H1 (cell line): ENCODE measurements at regions not wholly inside any gene's neighbourhood (a gene's known extent, or its start where the extent isn't known, plus 50 kb on each side); places are given as distances from the start of the nearest gene placed in this dataset.

Source experiments
- CTCF ChIA-PET: fragments of 300-600 bp; sonication (Branson Sonifier 250); formaldehyde crosslinking; loops from one replicate; lab custom pipeline; 2021; ENCODE audit not compliant: partially characterized antibody; lab: Charles Lee
- POLR2A ChIA-PET: fragments of 300-600 bp; sonication (Branson Sonifier 250); formaldehyde crosslinking; loops from one replicate; lab custom pipeline; 2021; ENCODE audit warnings: inconsistent platforms; ENCODE audit not compliant: partially characterized antibody; lab: Charles Lee
- DNase-seq, 2 experiments: peaks; one replicate each; pipeline versions ENCODE4 v3.0.0 to v3.0.0-alpha.2; 2010 to 2022; ENCODE audit warnings: low spot score in 2 of 2, low read depth in 1 of 2, mixed read lengths in 1 of 2
- FAIRE-seq: peaks from 2 replicates; lab custom pipeline; 2011; peaks lifted over from hg19 to GRCh38; lab: Jason Lieb, UNC
- H2AFZ ChIP-seq: 2 replicates; pipeline ENCODE4 v1.8.1; 2012; ENCODE audit warnings: low read length, inconsistent platforms
- H2AK5ac ChIP-seq: 2 replicates; pipeline ENCODE4 v1.6.1; 2013; ENCODE audit warnings: low read depth, low read length
- H2BK120ac ChIP-seq: replicated peaks from 2 replicates; pipeline ENCODE3; 2013; ENCODE audit warnings: low read depth, low read length, inconsistent platforms
- H2BK12ac ChIP-seq: 2 replicates; pipeline ENCODE4 v1.6.1; 2013; ENCODE audit warnings: low read depth, low read length
- H2BK15ac ChIP-seq: 2 replicates; pipeline ENCODE4 v1.6.1; 2013; ENCODE audit warnings: low read length
- H2BK20ac ChIP-seq: 2 replicates; pipeline ENCODE4 v1.6.1; 2013; ENCODE audit warnings: low read length
- H2BK5ac ChIP-seq: 2 replicates; pipeline ENCODE4 v1.6.1; 2013; ENCODE audit warnings: low read depth, low read length
- H3K14ac ChIP-seq: 2 replicates; pipeline ENCODE4 v1.6.1; 2013; ENCODE audit warnings: inconsistent platforms; ENCODE audit not compliant: insufficient read length
- H3K18ac ChIP-seq: 2 replicates; pipeline ENCODE4 v1.6.1; 2013; ENCODE audit warnings: low read length; ENCODE audit errors: extremely low read depth
- H3K23ac ChIP-seq: 2 replicates; pipeline ENCODE4 v1.6.1; 2013; ENCODE audit warnings: inconsistent platforms; ENCODE audit not compliant: insufficient read length
- H3K23me2 ChIP-seq: 2 replicates; pipeline ENCODE4 v1.6.1; 2013; ENCODE audit warnings: low read depth, low read length
- H3K27ac ChIP-seq: 2 replicates; pipeline ENCODE4 v1.6.1; 2011; ENCODE audit warnings: low read depth, low read length, inconsistent platforms
- H3K27me3 ChIP-seq, 4 experiments: replicated peaks in 1 of 4; 1 replicate in 1 of 4; 2 replicates in 3 of 4; pipeline versions ENCODE4 v1.6.1 to v1.8.1; 2011 to 2013; ENCODE audit warnings: low read length in 3 of 4, mild to moderate bottlenecking in 3 of 4, inconsistent platforms in 2 of 4, mixed read lengths in 2 of 4, moderate library complexity in 1 of 4; ENCODE audit not compliant: control insufficient read depth in 3 of 4, insufficient read depth in 3 of 4; ENCODE audit errors: extremely low read depth in 1 of 4
- H3K36me3 ChIP-seq, 4 experiments: 2 replicates each; pipeline versions ENCODE4 v1.6.1 to v1.8.1; 2011 to 2013; ENCODE audit warnings: mild to moderate bottlenecking in 4 of 4, low read length in 3 of 4, moderate library complexity in 2 of 4, control low read depth in 1 of 4, inconsistent platforms in 1 of 4; ENCODE audit not compliant: insufficient read depth in 4 of 4, control insufficient read depth in 2 of 4
- H3K4ac ChIP-seq: replicated peaks from 2 replicates; pipeline ENCODE3; 2013; ENCODE audit warnings: low read length, low read depth, mixed read lengths, inconsistent platforms; ENCODE audit not compliant: insufficient read length
- H3K4me1 ChIP-seq, 4 experiments: replicated peaks in 1 of 4; 1 replicate in 1 of 4; 2 replicates in 3 of 4; pipeline versions ENCODE4 v1.6.1 to v1.8.1; 2011 to 2013; ENCODE audit warnings: low read length in 3 of 4, inconsistent platforms in 2 of 4, mixed read lengths in 1 of 4; ENCODE audit not compliant: insufficient read depth in 4 of 4, control insufficient read depth in 3 of 4
- H3K4me2 ChIP-seq, 2 experiments: 2 replicates each; pipeline versions ENCODE4 v1.6.1 to v1.8.1; 2011 to 2013; ENCODE audit warnings: low read depth in 2 of 2, low read length in 2 of 2, control low read depth in 1 of 2, inconsistent platforms in 1 of 2, mild to moderate bottlenecking in 1 of 2; ENCODE audit not compliant: insufficient read depth in 1 of 2
- H3K4me3 ChIP-seq, 4 experiments: fragments of 200-600, 300-600 bp in 1 of 4; sonication (generic), shearing (Covaris generic), sonication (Bioruptor Twin) in 1 of 4; 2 replicates each; pipeline versions ENCODE4 v1.5.1 to v1.8.1; 2011 to 2016; ENCODE audit warnings: low read length in 4 of 4, low read depth in 3 of 4, control low read depth in 2 of 4, inconsistent platforms in 2 of 4, mild to moderate bottlenecking in 2 of 4, mixed read lengths in 1 of 4, moderate library complexity in 1 of 4; ENCODE audit not compliant: insufficient read depth in 2 of 4; ENCODE audit errors: extremely low read depth in 1 of 4
- H3K56ac ChIP-seq: replicated peaks from 2 replicates; pipeline ENCODE3; 2013; ENCODE audit warnings: low read depth, mild to moderate bottlenecking, mixed read lengths, low read length, inconsistent platforms; ENCODE audit not compliant: insufficient read length
- H3K79me1 ChIP-seq: 2 replicates; pipeline ENCODE4 v1.6.1; 2013; ENCODE audit warnings: low read depth, low read length, control low read depth
- H3K79me2 ChIP-seq, 2 experiments: 2 replicates each; pipeline versions ENCODE4 v1.6.1 to v1.8.1; 2012 to 2013; ENCODE audit warnings: low read length in 2 of 2, mild to moderate bottlenecking in 2 of 2, inconsistent platforms in 1 of 2; ENCODE audit not compliant: insufficient read depth in 2 of 2, control insufficient read depth in 1 of 2
- H3K9ac ChIP-seq, 4 experiments: replicated peaks in 1 of 4; 1 replicate in 1 of 4; 2 replicates in 3 of 4; pipeline versions ENCODE4 v1.6.1 to v1.8.1; 2011 to 2013; ENCODE audit warnings: low read depth in 3 of 4, low read length in 3 of 4, control low read depth in 2 of 4, mild to moderate bottlenecking in 2 of 4, moderate library complexity in 2 of 4, inconsistent platforms in 1 of 4; ENCODE audit errors: extremely low read depth in 1 of 4
- H3K9me3 ChIP-seq, 2 experiments: 2 replicates each; pipeline versions ENCODE4 v1.6.1 to v1.8.1; 2012 to 2013; ENCODE audit warnings: mild to moderate bottlenecking in 2 of 2, moderate library complexity in 2 of 2, control low read depth in 1 of 2, inconsistent platforms in 1 of 2, low read depth in 1 of 2, low read length in 1 of 2, mixed read lengths in 1 of 2; ENCODE audit not compliant: insufficient read depth in 2 of 2
- H4K20me1 ChIP-seq, 2 experiments: replicated peaks in 1 of 2; 2 replicates each; pipeline versions ENCODE3 to v1.8.1; 2011 to 2013; ENCODE audit warnings: inconsistent platforms in 2 of 2, low read length in 2 of 2, mild to moderate bottlenecking in 1 of 2; ENCODE audit not compliant: insufficient read depth in 2 of 2, control insufficient read depth in 1 of 2
- H4K5ac ChIP-seq: 2 replicates; pipeline ENCODE4 v1.6.1; 2013; ENCODE audit warnings: low read length, low read depth, mixed read lengths, inconsistent platforms; ENCODE audit not compliant: insufficient read length
- H4K8ac ChIP-seq: 2 replicates; pipeline ENCODE4 v1.8.0; 2013; ENCODE audit warnings: mild to moderate bottlenecking, moderate library complexity, low read length, inconsistent platforms; ENCODE audit not compliant: insufficient read depth; ENCODE audit errors: extremely low read depth
- H4K91ac ChIP-seq: replicated peaks from 2 replicates; pipeline ENCODE3; 2013; ENCODE audit warnings: low read length, mixed read lengths, inconsistent platforms; ENCODE audit not compliant: insufficient read length
- BCL11A ChIP-seq, 2 experiments: IDR thresholded peaks; one replicate each; pipeline ENCODE4 v1.6.1; 2011; ENCODE audit warnings: low read depth in 2 of 2, low read length in 2 of 2, mild to moderate bottlenecking in 2 of 2
- CTCF ChIP-seq, 3 experiments: IDR thresholded peaks; 1 replicate in 2 of 3; 2 replicates in 1 of 3; pipeline versions ENCODE4 v1.5.1 to v1.6.1; 2011; ENCODE audit warnings: low read length in 3 of 3, mild to moderate bottlenecking in 3 of 3, inconsistent platforms in 2 of 3, low read depth in 1 of 3, moderate library complexity in 1 of 3; ENCODE audit not compliant: insufficient read depth in 1 of 3; ENCODE audit errors: control extremely low read depth in 1 of 3
- GABPA ChIP-seq: IDR thresholded peaks from 2 replicates; pipeline ENCODE4 v1.6.1; 2011; ENCODE audit warnings: mild to moderate bottlenecking, low read length, moderate library complexity, borderline replicate concordance; ENCODE audit not compliant: insufficient read depth
- HDAC2 ChIP-seq, 2 experiments: fragments of 300-600 bp in 1 of 2; sonication (generic) in 1 of 2; IDR thresholded peaks; 2 replicates each; pipeline ENCODE4 v1.6.1; 2011 to 2012; ENCODE audit warnings: low read depth in 2 of 2, low read length in 2 of 2, mild to moderate bottlenecking in 2 of 2, moderate library complexity in 2 of 2, borderline replicate concordance in 1 of 2, inconsistent platforms in 1 of 2
- KDM4A ChIP-seq: IDR thresholded peaks from one replicate; pipeline ENCODE4 v1.7.1; 2012; ENCODE audit warnings: low read depth, mild to moderate bottlenecking, moderate library complexity, low read length, inconsistent platforms; ENCODE audit not compliant: severe bottlenecking
- NANOG ChIP-seq: IDR thresholded peaks from 2 replicates; pipeline ENCODE4 v1.6.1; 2011; ENCODE audit warnings: low read length, low read depth, mild to moderate bottlenecking, inconsistent platforms; ENCODE audit not compliant: insufficient read depth, poor library complexity, severe bottlenecking
- SUZ12 ChIP-seq: fragments of 200-600 bp; sonication (generic); IDR thresholded peaks from 2 replicates; pipeline ENCODE4 v1.6.1; 2012; ENCODE audit warnings: mild to moderate bottlenecking, inconsistent platforms, low read length, moderate library complexity, mixed read lengths
- WGBS, 2 experiments: shearing (Covaris generic) in 1 of 2; methylation state at CpG; one replicate each; pipeline versions ENCODE4 v1.1.6 to v1.1.7; 2013 to 2015; ENCODE audit warnings: low lambda C conversion rate in 2 of 2, mixed read lengths in 2 of 2, inconsistent platforms in 1 of 2, low coverage in 1 of 2, missing lambda C conversion rate in 1 of 2; ENCODE audit not compliant: insufficient replicate concordance in 2 of 2, insufficient coverage in 1 of 2, insufficient read length in 1 of 2; ENCODE audit errors: extremely low coverage in 1 of 2, missing lambda C conversion rate in 1 of 2; 5-methylcytosine and 5-hydroxymethylcytosine counted together

- Histone ChIP-seq H4K20me1 (no peaks in the 10 kb centered on the region), H3K23me2 (no peaks in the 10 kb centered on the region), H3K4me2 (no peak overlapping the region), H2BK12ac (no peak overlapping the region), H3K79me2 (no peaks in the 10 kb centered on the region), H3K4me1 (no peaks in the 10 kb centered on the region)
- FAIRE-seq, result no peak
- TF ChIP-seq SUZ12, result no peak
- TF ChIP-seq KDM4A, result no peak
- no peak for TF ChIP-seq BCL11A (IDR thresholded peaks at IDR 0.05; ENCODE audit: low read depth in 2 of 2, low read length in 2 of 2)
- TF ChIP-seq CTCF (IDR thresholded peaks at IDR 0.05; ENCODE audit: control extremely low read depth in 1 of 3, insufficient read depth in 1 of 3, low read depth in 1 of 3, low read length in 3 of 3), result no peak
- TF ChIP-seq HDAC2 (IDR thresholded peaks at IDR 0.05; ENCODE audit: borderline replicate concordance in 1 of 2, low read depth in 2 of 2, low read length in 2 of 2), result no peak
- no peak for TF ChIP-seq GABPA
- no peak for TF ChIP-seq NANOG
- TF ChIP-seq, all 59 proteins: peak for 0
- no peak overlapping the region for H3K23ac ChIP-seq
- H3K4me3 ChIP-seq, result no peak overlapping the region
- POLR2A ChIA-PET, result no interaction called here
- H2BK5ac ChIP-seq, result no peak overlapping the region
- DNase-seq, result no peak
- H2BK20ac ChIP-seq, result no peak overlapping the region
- H3K4ac ChIP-seq, result no peak overlapping the region
- no peak overlapping the region for H2BK120ac ChIP-seq
- H3K14ac ChIP-seq, result no peak overlapping the region
- H4K5ac ChIP-seq, result no peak overlapping the region
- no peaks in the 10 kb centered on the region for H3K9me3 ChIP-seq
- H3K18ac ChIP-seq, result no peak overlapping the region
- H3K56ac ChIP-seq, result no peak overlapping the region
- H3K27ac ChIP-seq, result no peak overlapping the region
- H2AFZ ChIP-seq, result no peak overlapping the region
- no peaks in the 10 kb centered on the region for H3K27me3 ChIP-seq
- 92% methylated on average over 11 of the region's 11 CpGs; no CpG with 5 or more reads in 1 of the 2 experiments for WGBS, 2 experiments
- no peak overlapping the region for H3K9ac ChIP-seq
- no peaks in the 10 kb centered on the region for H3K36me3 ChIP-seq
- no peak overlapping the region for H4K91ac ChIP-seq
- H2AK5ac ChIP-seq, result no peak overlapping the region
- no peak overlapping the region for H4K8ac ChIP-seq
- CTCF ChIA-PET, result interaction anchor here (0.6 to 3.5 kb wide), 13 partner anchors 9 to 212 kb away, joined by 3 to 20 read pairs (median 4); no protein-coding TSS in a partner anchor
- H3K79me1 ChIP-seq, result no peaks in the 10 kb centered on the region
- no peak overlapping the region for H2BK15ac ChIP-seq
These were observed 235.5 kb upstream of the TUT7 start for GRCh38 chr9:86589730-86590129.
